Neuronal stem cell (in vitro differentiated cells): ENCODE measurements at regions not wholly inside any gene's neighbourhood (a gene's known extent, or its start where the extent isn't known, plus 50 kb on each side); places are given as distances from the start of the nearest gene placed in this dataset.

Experiments used
- DNase-seq: peaks from one replicate; pipeline ENCODE4 v3.0.0-alpha.2; 2013; ENCODE audit warnings: low spot score
- H2AFZ ChIP-seq: one replicate; pipeline ENCODE4 v1.6.1; 2013; ENCODE audit warnings: mild to moderate bottlenecking, low read length, inconsistent platforms
- H2AK5ac ChIP-seq: 2 replicates; pipeline ENCODE4 v1.6.1; 2013; ENCODE audit warnings: low read depth, mild to moderate bottlenecking, inconsistent platforms, low read length, moderate library complexity, mixed read lengths
- H2BK120ac ChIP-seq: 2 replicates; pipeline ENCODE4 v1.6.1; 2013; ENCODE audit warnings: low read depth, mild to moderate bottlenecking, inconsistent platforms, low read length, moderate library complexity, mixed read lengths
- H2BK12ac ChIP-seq: one replicate; pipeline ENCODE4 v1.6.1; 2013; ENCODE audit warnings: low read length, inconsistent platforms
- H2BK15ac ChIP-seq: 2 replicates; pipeline ENCODE4 v1.6.1; 2013; ENCODE audit warnings: mild to moderate bottlenecking, low read length, inconsistent platforms, mixed read lengths
- H2BK5ac ChIP-seq: one replicate; pipeline ENCODE4 v1.6.1; 2013; ENCODE audit warnings: inconsistent platforms, mild to moderate bottlenecking, low read length, moderate library complexity
- H3K14ac ChIP-seq: one replicate; pipeline ENCODE4 v1.6.1; 2013; ENCODE audit warnings: low read length, inconsistent platforms
- H3K18ac ChIP-seq: 2 replicates; pipeline ENCODE4 v1.6.1; 2013; ENCODE audit warnings: low read length, inconsistent platforms
- H3K23ac ChIP-seq: 2 replicates; pipeline ENCODE4 v1.6.1; 2013; ENCODE audit warnings: low read depth, mild to moderate bottlenecking, mixed read lengths, low read length, inconsistent platforms; ENCODE audit not compliant: poor library complexity
- H3K27ac ChIP-seq: replicated peaks from 3 replicates; pipeline ENCODE4 v1.5.1; 2013; ENCODE audit warnings: low read length, inconsistent platforms
- H3K27me3 ChIP-seq, 3 experiments: 2 replicates each; pipeline ENCODE4 v1.6.1; 2013; ENCODE audit warnings: low read length in 3 of 3, mild to moderate bottlenecking in 2 of 3, inconsistent platforms in 1 of 3, low read depth in 1 of 3, mixed read lengths in 1 of 3, moderate library complexity in 1 of 3; ENCODE audit not compliant: control insufficient read depth in 3 of 3, insufficient read depth in 3 of 3
- H3K36me3 ChIP-seq, 2 donors: replicated peaks in 1 of 2; 2 replicates each; pipeline ENCODE4 v1.6.1; 2013; ENCODE audit warnings: low read length in 2 of 2; ENCODE audit not compliant: control insufficient read depth in 2 of 2, insufficient read depth in 2 of 2
- H3K4ac ChIP-seq: 2 replicates; pipeline ENCODE4 v1.6.1; 2013; ENCODE audit warnings: inconsistent platforms, mild to moderate bottlenecking, low read length, moderate library complexity
- H3K4me1 ChIP-seq, 2 donors: 1 replicate in 1 of 2; 2 replicates in 1 of 2; pipeline ENCODE4 v1.6.1; 2013; ENCODE audit warnings: low read length in 2 of 2, low read depth in 1 of 2; ENCODE audit not compliant: control insufficient read depth in 2 of 2, insufficient read depth in 1 of 2
- H3K4me2 ChIP-seq: one replicate; pipeline ENCODE4 v1.6.1; 2013; ENCODE audit warnings: mild to moderate bottlenecking, low read length, inconsistent platforms; ENCODE audit not compliant: insufficient read depth, poor library complexity, severe bottlenecking
- H3K4me3 ChIP-seq, 2 donors: 2 replicates each; pipeline ENCODE4 v1.5.1; 2013; ENCODE audit warnings: low read length in 2 of 2, mild to moderate bottlenecking in 2 of 2, inconsistent platforms in 1 of 2, moderate library complexity in 1 of 2
- H3K79me1 ChIP-seq: one replicate; pipeline ENCODE4 v1.6.1; 2013; ENCODE audit warnings: low read depth, mild to moderate bottlenecking, inconsistent platforms, low read length, moderate library complexity
- H3K9ac ChIP-seq: one replicate; pipeline ENCODE4 v1.6.1; 2013; ENCODE audit warnings: mild to moderate bottlenecking, low read depth, low read length, inconsistent platforms; ENCODE audit not compliant: poor library complexity
- H3K9me3 ChIP-seq, 2 donors: replicated peaks in 1 of 2; 2 replicates each; pipeline versions ENCODE3 to v1.6.1; 2013; ENCODE audit warnings: low read length in 2 of 2, mild to moderate bottlenecking in 2 of 2, inconsistent platforms in 1 of 2, low read depth in 1 of 2, mixed read lengths in 1 of 2, moderate library complexity in 1 of 2; ENCODE audit not compliant: control insufficient read depth in 2 of 2, insufficient read depth in 1 of 2
- H4K8ac ChIP-seq: one replicate; pipeline ENCODE4 v1.6.1; 2013; ENCODE audit warnings: low read depth, mild to moderate bottlenecking, inconsistent platforms, low read length, moderate library complexity
- H4K91ac ChIP-seq: one replicate; pipeline ENCODE4 v1.6.1; 2013; ENCODE audit warnings: low read length, low read depth, mild to moderate bottlenecking, inconsistent platforms; ENCODE audit not compliant: poor library complexity
- WGBS, 2 donors: extraction: QIAGEN DNeasy Blood & Tissue Kit; methylation state at CpG; one replicate each; pipeline ENCODE4 v1.1.7; 2013; ENCODE audit warnings: missing lambda C conversion rate in 2 of 2, mixed read lengths in 1 of 2; ENCODE audit not compliant: insufficient read length in 2 of 2, insufficient replicate concordance in 1 of 2; ENCODE audit errors: extremely low coverage in 2 of 2; 5-methylcytosine and 5-hydroxymethylcytosine counted together

DNA sequence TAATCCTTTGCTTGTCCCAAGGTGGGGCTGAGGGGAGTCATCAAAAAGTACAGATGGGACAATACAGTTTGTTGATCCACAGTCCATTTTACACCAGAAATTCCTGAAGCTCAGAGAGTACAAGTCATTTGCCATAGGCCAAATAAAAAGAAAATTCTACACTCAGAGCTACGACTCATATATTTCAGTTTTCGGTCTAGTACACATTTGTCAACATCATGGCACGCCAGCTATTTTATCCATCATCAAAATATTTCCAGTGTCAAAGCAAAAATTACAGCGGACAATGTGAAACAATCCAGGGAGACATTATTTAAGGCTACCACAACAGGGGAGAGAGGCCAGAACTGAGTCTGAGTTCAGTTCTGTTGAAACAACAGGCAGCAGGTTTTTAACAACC lies 587.5 kb upstream of the DSEL start:
- Histone ChIP-seq H2BK15ac (no peak overlapping the region), H3K27me3 (no peaks in the 10 kb centered on the region), H3K4ac (no peak overlapping the region), H4K8ac (no peak overlapping the region), H2AFZ (no peak overlapping the region), H3K4me1 (no peaks in the 10 kb centered on the region), H3K18ac (no peak overlapping the region), H2BK5ac (no peak overlapping the region), H2BK120ac (no peak overlapping the region), H3K9me3 (no peaks in the 10 kb centered on the region), H3K4me3 (no peak overlapping the region), H3K9ac (no peak overlapping the region), H3K79me1 (no peaks in the 10 kb centered on the region), H2BK12ac (no peak overlapping the region), H3K36me3 (no peaks in the 10 kb centered on the region), H4K91ac (no peak overlapping the region), H3K4me2 (no peak overlapping the region), H3K23ac (no peak overlapping the region), H3K27ac (no peak overlapping the region), H3K14ac (no peak overlapping the region), H2AK5ac (no peak overlapping the region)
- no peak for DNase-seq
- no CpG with 5 or more reads among the region's 4 CpGs for WGBS, 2 donors

GRCh38 chr18:68103561-68103960 lies 587.0 kb upstream of the DSEL start:
- no peak overlapping the region for H3K18ac ChIP-seq
- H3K14ac ChIP-seq, result no peak overlapping the region
- no peak overlapping the region for H3K23ac ChIP-seq
- H3K27me3 ChIP-seq, result no peaks in the 10 kb centered on the region
- H3K4ac ChIP-seq, result no peak overlapping the region
- H3K4me3 ChIP-seq, result no peak overlapping the region
- no peak overlapping the region for H2BK15ac ChIP-seq
- H3K4me1 ChIP-seq, result no peaks in the 10 kb centered on the region
- H3K4me2 ChIP-seq, result no peak overlapping the region
- H2AK5ac ChIP-seq, result no peak overlapping the region
- H3K27ac ChIP-seq, result no peak overlapping the region
- no peaks in the 10 kb centered on the region for H3K9me3 ChIP-seq
- H2AFZ ChIP-seq, result peak overlapping the region; percentile 16
- DNase-seq, result no peak
- no peak overlapping the region for H4K91ac ChIP-seq
- no peaks in the 10 kb centered on the region for H3K36me3 ChIP-seq
- WGBS, 2 donors, result no CpG with 5 or more reads among the region's 2 CpGs
- no peak overlapping the region for H4K8ac ChIP-seq
- H2BK12ac ChIP-seq, result no peak overlapping the region
- H2BK5ac ChIP-seq, result no peak overlapping the region
- H3K79me1 ChIP-seq, result no peaks in the 10 kb centered on the region
- H2BK120ac ChIP-seq, result no peak overlapping the region
- no peak overlapping the region for H3K9ac ChIP-seq

- H4K8ac ChIP-seq, result no peak overlapping the region
These were observed 585.6 kb upstream of the DSEL start for GRCh38 chr18:68102117-68102516.

GRCh38 chr18:68098655-68099054 lies 582.1 kb upstream of the DSEL start:
- no peak overlapping the region for H2AK5ac ChIP-seq
- no peaks in the 10 kb centered on the region for H3K27me3 ChIP-seq
- no peaks in the 10 kb centered on the region for H3K4me1 ChIP-seq
- no peak overlapping the region for H3K23ac ChIP-seq
- no peak overlapping the region for H2BK5ac ChIP-seq
- H3K4ac ChIP-seq, result no peak overlapping the region
- no peak overlapping the region for H2BK15ac ChIP-seq
- no peak overlapping the region for H2BK120ac ChIP-seq
- H3K79me1 ChIP-seq, result no peaks in the 10 kb centered on the region
- H2AFZ ChIP-seq, result no peak overlapping the region
- no peak overlapping the region for H2BK12ac ChIP-seq
- H3K4me3 ChIP-seq, result no peak overlapping the region
- no peak overlapping the region for H3K18ac ChIP-seq
- no peak overlapping the region for H3K9ac ChIP-seq
- no peak overlapping the region for H4K91ac ChIP-seq
- H3K4me2 ChIP-seq, result no peak overlapping the region
- no peaks in the 10 kb centered on the region for H3K36me3 ChIP-seq
- WGBS, 2 donors, result no CpG with 5 or more reads among the region's 3 CpGs
- H3K9me3 ChIP-seq, result no peaks in the 10 kb centered on the region
- no peak overlapping the region for H3K27ac ChIP-seq
- no peak overlapping the region for H4K8ac ChIP-seq
- DNase-seq, result no peak
- H3K14ac ChIP-seq, result no peak overlapping the region

More at GRCh38 chr18:68102117-68102516, 585.6 kb upstream of the DSEL start:
- Histone ChIP-seq H3K14ac (no peak overlapping the region), H3K36me3 (no peaks in the 10 kb centered on the region), H3K9ac (no peak overlapping the region), H2BK15ac (no peak overlapping the region), H3K18ac (no peak overlapping the region), H3K4me2 (no peak overlapping the region), H3K27me3 (no peaks in the 10 kb centered on the region), H3K79me1 (no peaks in the 10 kb centered on the region), H2AK5ac (no peak overlapping the region), H3K4ac (no peak overlapping the region), H3K23ac (no peak overlapping the region), H2BK12ac (no peak overlapping the region), H2BK5ac (no peak overlapping the region), H3K9me3 (no peaks in the 10 kb centered on the region), H2BK120ac (no peak overlapping the region), H4K91ac (no peak overlapping the region), H3K4me3 (no peak overlapping the region), H2AFZ (no peak overlapping the region), H3K27ac (no peak overlapping the region), H3K4me1 (no peaks in the 10 kb centered on the region)
- DNase-seq, result no peak
- no CpG with 5 or more reads among the region's 4 CpGs for WGBS, 2 donors
